Left colon (tissue), 2 donors: ENCODE measurements at regions not wholly inside any gene's neighbourhood (a gene's known extent, or its start where the extent isn't known, plus 50 kb on each side); places are given as distances from the start of the nearest gene placed in this dataset.

Experiments
- ATAC-seq: fragments of 200-7000 bp; cut with Tn5 transposase; one replicate; pipeline ENCODE4 v1.9.1; 2020; ENCODE audit warnings: mild to moderate bottlenecking, moderate library complexity
- DNase-seq, 2 donors: peaks; one replicate each; pipeline ENCODE4 v3.0.0-alpha.2; 2020
- intact Hi-C, 2 donors: fragments of 100-400 bp; cut with DNase I in 1 of 2; cut with micrococcal nuclease in 1 of 2; formaldehyde crosslinking; loops; one replicate each; pipeline versions ENCODE4 v1.11.2 to v1.14.0; 2022; cut with DNase I, micrococcal nuclease
- donor health status: DM: no; HTN: no; CAD: no.
- donor health status: DM: yes; HTN: yes; CAD: no.

GRCh38 chr1:99594205-99594604 is 51.7 kb upstream of the PALMD start:
- intact Hi-C loops: no loop called here
- DNase-seq (no peak), ATAC-seq (no peak)

- no peak for ATAC-seq
- intact Hi-C loops: no loop called here
- DNase-seq: no peak
Measured at GRCh38 chr1:99595041-99595440, 50.9 kb upstream of the PALMD start.

GRCh38 chr1:99595441-99595840 is 50.5 kb upstream of the PALMD start:
- DNase-seq (no peak), ATAC-seq (no peak)

More at GRCh38 chr1:99595441-99595840, 50.5 kb upstream of the PALMD start:
- intact Hi-C loops: no loop called here
